Neural cell (in vitro differentiated cells): ENCODE measurements at regions not wholly inside any gene's neighbourhood (a gene's known extent, or its start where the extent isn't known, plus 50 kb on each side); places are given as distances from the start of the nearest gene placed in this dataset.
"Not testable (repeated sequence)": the region's sequence is repeated elsewhere in the genome, so short reads cannot be mapped to it uniquely, and the experiment has no call there.

Source experiments
- CTCF ChIP-seq: fragments of 450-650 bp; IDR thresholded peaks from 2 replicates; pipeline ENCODE4 v1.5.1; 2014; ENCODE audit warnings: antibody characterized with exemption, mild to moderate bottlenecking, moderate library complexity; ENCODE audit not compliant: poor library complexity, severe bottlenecking
- EP300 ChIP-seq: fragments of 450-650 bp; conservative IDR thresholded peaks from 2 replicates; pipeline ENCODE4 v1.6.1; 2014; ENCODE audit warnings: antibody characterized with exemption, mild to moderate bottlenecking, moderate library complexity; ENCODE audit not compliant: poor library complexity, severe bottlenecking
- POLR2AphosphoS5 ChIP-seq: IDR thresholded peaks from 2 replicates; pipeline ENCODE4 v1.6.1; 2012
- REST ChIP-seq: IDR thresholded peaks from 2 replicates; pipeline ENCODE4 v1.6.1; 2012; ENCODE audit warnings: borderline replicate concordance

- TF ChIP-seq EP300, CTCF, POLR2AphosphoS5, REST: not testable (repeated sequence)
Measured at GRCh38 chr1:9445081-9445480, 94.2 kb upstream of the SLC25A33 start.
